GM18507 (cell line): ENCODE measurements at regions not wholly inside any gene's neighbourhood (a gene's known extent, or its start where the extent isn't known, plus 50 kb on each side); places are given as distances from the start of the nearest gene placed in this dataset.

ENCODE experiments used
- DNase-seq: peaks from one replicate; pipeline ENCODE4 v3.0.0; 2011; ENCODE audit warnings: low read depth; ENCODE audit not compliant: insufficient read length; ENCODE audit errors: extremely low spot score
- FAIRE-seq: peaks from 2 replicates; lab custom pipeline; 2011; peaks lifted over from hg19 to GRCh38; lab: Jason Lieb, UNC

- DNase-seq (no peak), FAIRE-seq (no peak)
Observed at GRCh38 chr3:6523043-6523442, 337.9 kb upstream of the GRM7 start.

- DNase-seq (no peak), FAIRE-seq (no peak)
Observed at GRCh38 chr3:6524479-6524878, 336.4 kb upstream of the GRM7 start.

- DNase-seq (no peak), FAIRE-seq (no peak)
Observed at GRCh38 chr3:6526321-6526720, 334.6 kb upstream of the GRM7 start.

GRCh38 chr3:6526861-6527260, 334.1 kb upstream of the GRM7 start:
- FAIRE-seq (no peak), DNase-seq (no peak)

- FAIRE-seq = no peak
- DNase-seq = no peak
Observed at GRCh38 chr3:6528951-6529350, 332.0 kb upstream of the GRM7 start.

- no peak for FAIRE-seq
- no peak for DNase-seq
Observed at GRCh38 chr3:6531153-6531552, 329.8 kb upstream of the GRM7 start.

- no peak for FAIRE-seq
- DNase-seq = no peak
Observed at GRCh38 chr3:6532101-6532500, 328.8 kb upstream of the GRM7 start.

GRCh38 chr3:6540981-6541380, 319.9 kb upstream of the GRM7 start:
- FAIRE-seq = no peak
- no peak for DNase-seq

GRCh38 chr3:6542795-6543194, 318.1 kb upstream of the GRM7 start:
- DNase-seq = no peak
- no peak for FAIRE-seq

- FAIRE-seq (no peak), DNase-seq (no peak)
Observed at GRCh38 chr3:6549296-6549695, 311.6 kb upstream of the GRM7 start.

- FAIRE-seq = no peak
- DNase-seq = no peak
Observed at GRCh38 chr3:6551165-6551564, 309.8 kb upstream of the GRM7 start.

- DNase-seq = no peak
- no peak for FAIRE-seq
Observed at GRCh38 chr3:6560259-6560658, 300.7 kb upstream of the GRM7 start.

GRCh38 chr3:6567241-6567640, 293.7 kb upstream of the GRM7 start:
- DNase-seq = no peak
- no peak for FAIRE-seq

- no peak for DNase-seq
- no peak for FAIRE-seq
Observed at GRCh38 chr3:6568999-6569493, 291.9 kb upstream of the GRM7 start.

GRCh38 chr3:6571448-6571847, 289.5 kb upstream of the GRM7 start:
- FAIRE-seq (no peak), DNase-seq (no peak)

- DNase-seq (no peak), FAIRE-seq (no peak)
Observed at GRCh38 chr3:6577584-6577983, 283.3 kb upstream of the GRM7 start.

- DNase-seq (no peak), FAIRE-seq (no peak)
Observed at GRCh38 chr3:6578526-6578925, 282.4 kb upstream of the GRM7 start.

GRCh38 chr3:6580808-6581207, 280.1 kb upstream of the GRM7 start:
- FAIRE-seq = no peak
- no peak for DNase-seq

GRCh38 chr3:6585360-6585759, 275.6 kb upstream of the GRM7 start:
- FAIRE-seq (no peak), DNase-seq (no peak)

GRCh38 chr3:6600237-6600636, 260.7 kb upstream of the GRM7 start:
- FAIRE-seq (no peak), DNase-seq (no peak)

GRCh38 chr3:6601374-6601773, 259.5 kb upstream of the GRM7 start:
- no peak for FAIRE-seq
- no peak for DNase-seq

GRCh38 chr3:6602329-6602728, 258.6 kb upstream of the GRM7 start:
- no peak for FAIRE-seq
- DNase-seq = no peak
